ENCODE measurements at regions not wholly inside any gene's neighbourhood (a gene's known extent, or its start where the extent isn't known, plus 50 kb on each side); places are given as distances from the start of the nearest gene placed in this dataset.
"Not testable (repeated sequence)": the region's sequence is repeated elsewhere in the genome, so short reads cannot be mapped to it uniquely, and the experiment has no call there.

DNA sequence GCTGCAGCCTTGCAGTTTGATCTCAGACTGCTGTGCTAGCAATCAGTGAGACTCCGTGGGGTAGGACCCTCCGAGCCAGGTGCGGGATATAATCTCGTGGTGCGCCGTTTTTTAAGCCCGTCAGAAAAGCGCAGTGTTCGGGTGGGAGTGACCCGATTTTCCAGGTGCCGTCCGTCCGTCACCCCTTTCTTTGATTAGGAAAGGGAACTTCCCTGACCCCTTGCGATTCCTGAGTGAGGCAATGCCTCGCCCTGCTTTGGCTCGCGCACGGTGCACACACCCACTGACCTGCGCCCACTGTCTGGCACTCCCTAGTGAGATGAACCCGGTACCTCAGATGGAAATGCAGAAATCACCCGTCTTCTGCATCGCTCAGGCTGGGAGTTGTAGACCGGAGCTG is 203.2 kb downstream of the SNCAIP start:
- H3K4me1 Mint-ChIP-seq (ENCODE audit: low read depth); H3K27ac Mint-ChIP-seq; H3K36me3 Mint-ChIP-seq (ENCODE audit: insufficient read depth in 2 of 2); DNase-seq; ATAC-seq (replicated peaks in 1 of 2); H3K4me3 Mint-ChIP-seq; H3K9me3 Mint-ChIP-seq; H3K27me3 Mint-ChIP-seq (ENCODE audit: low read depth): not testable (repeated sequence)

DNA sequence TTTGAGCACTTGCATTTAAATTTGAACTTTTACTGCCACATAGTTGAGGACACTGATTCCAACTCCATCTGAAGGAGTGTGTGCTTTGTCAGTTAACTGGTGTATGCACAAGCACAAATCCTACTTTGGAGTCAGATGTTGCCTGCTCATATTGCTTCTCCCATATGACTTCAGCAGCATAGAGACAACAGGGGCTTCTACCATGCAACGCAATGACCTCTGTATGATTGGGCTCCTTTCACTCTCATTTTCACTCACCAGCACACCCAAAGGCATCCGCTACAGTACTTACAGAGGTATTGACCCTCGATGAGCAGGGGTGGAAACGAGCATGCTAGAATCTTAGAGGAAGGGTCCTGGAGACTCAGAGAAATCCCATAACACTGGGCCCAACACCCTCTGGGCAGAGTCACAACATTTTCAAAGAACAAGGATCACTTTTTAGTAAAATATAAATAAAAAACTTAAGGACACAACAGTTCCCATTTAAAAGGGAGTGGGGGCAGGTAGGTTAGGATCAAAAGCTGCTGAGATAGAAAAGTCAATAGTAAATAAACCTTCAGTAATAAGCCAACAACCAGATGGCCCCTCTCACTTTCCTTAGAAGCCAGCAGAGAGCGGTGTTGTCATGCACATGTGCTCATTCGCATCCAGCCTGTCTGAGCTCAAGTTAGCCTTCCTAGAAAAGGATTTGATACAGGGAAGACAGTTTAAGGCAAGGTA is 203.8 kb downstream of the SNCAIP start:
- no peak overlapping the region for H3K27ac Mint-ChIP-seq
- no peak overlapping the region for H3K4me3 Mint-ChIP-seq
- peaks cover 0 to 4% of the 10 kb centered on the region in 2 donors for H3K9me3 Mint-ChIP-seq
- H3K36me3 Mint-ChIP-seq (ENCODE audit: insufficient read depth in 2 of 2): no peaks in the 10 kb centered on the region
- H3K27me3 Mint-ChIP-seq (ENCODE audit: low read depth): no peaks in the 10 kb centered on the region
- ATAC-seq (replicated peaks in 1 of 2) (no peak), DNase-seq (no peak)
- H3K4me1 Mint-ChIP-seq (ENCODE audit: low read depth): no peaks in the 10 kb centered on the region

DNA sequence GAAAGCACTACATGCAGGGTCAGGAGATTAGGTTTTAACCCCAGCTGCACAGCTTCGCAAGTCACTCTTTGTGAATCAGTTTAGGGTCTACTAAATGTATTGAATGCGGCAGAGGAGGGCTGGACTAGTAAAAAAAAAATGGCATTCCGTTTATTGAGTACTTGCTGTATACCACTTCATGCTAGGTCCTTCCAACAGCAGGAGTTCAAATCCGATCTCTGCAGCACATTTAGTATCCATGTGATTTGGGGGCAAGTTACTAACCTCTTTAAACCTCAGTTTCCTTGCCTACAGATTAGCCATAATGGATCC is 204.4 kb downstream of the SNCAIP start:
- no peak for ATAC-seq (replicated peaks in 1 of 2)
- no peak overlapping the region for H3K4me3 Mint-ChIP-seq
- no peaks in the 10 kb centered on the region for H3K27me3 Mint-ChIP-seq (ENCODE audit: low read depth)
- no peaks in the 10 kb centered on the region for H3K36me3 Mint-ChIP-seq (ENCODE audit: insufficient read depth in 2 of 2)
- H3K9me3 Mint-ChIP-seq: peaks cover 0 to 4% of the 10 kb centered on the region in 2 donors
- no peak for DNase-seq
- H3K4me1 Mint-ChIP-seq (ENCODE audit: low read depth): no peaks in the 10 kb centered on the region
- H3K27ac Mint-ChIP-seq: no peak overlapping the region

DNA sequence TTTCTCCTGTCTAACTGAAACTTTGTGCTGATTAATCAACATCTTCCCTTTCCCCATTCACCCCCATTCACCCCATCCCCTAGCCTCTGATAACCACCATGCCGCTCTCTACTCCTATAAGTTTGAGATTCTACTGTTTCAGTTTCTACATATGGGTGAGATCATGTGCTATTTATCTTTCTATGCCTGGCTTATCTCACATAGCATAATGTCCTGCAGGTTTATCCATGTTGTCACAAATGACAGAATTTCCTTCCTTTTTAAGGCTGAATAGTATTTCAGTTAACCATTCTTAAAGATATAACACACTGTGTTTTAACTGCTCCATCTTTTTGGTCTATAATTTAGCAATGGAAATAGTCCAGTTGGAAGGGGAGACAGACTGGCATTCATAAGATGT is 205.1 kb downstream of the SNCAIP start:
- H3K27me3 Mint-ChIP-seq (ENCODE audit: low read depth): no peaks in the 10 kb centered on the region
- H3K4me1 Mint-ChIP-seq (ENCODE audit: low read depth): no peaks in the 10 kb centered on the region

DNA sequence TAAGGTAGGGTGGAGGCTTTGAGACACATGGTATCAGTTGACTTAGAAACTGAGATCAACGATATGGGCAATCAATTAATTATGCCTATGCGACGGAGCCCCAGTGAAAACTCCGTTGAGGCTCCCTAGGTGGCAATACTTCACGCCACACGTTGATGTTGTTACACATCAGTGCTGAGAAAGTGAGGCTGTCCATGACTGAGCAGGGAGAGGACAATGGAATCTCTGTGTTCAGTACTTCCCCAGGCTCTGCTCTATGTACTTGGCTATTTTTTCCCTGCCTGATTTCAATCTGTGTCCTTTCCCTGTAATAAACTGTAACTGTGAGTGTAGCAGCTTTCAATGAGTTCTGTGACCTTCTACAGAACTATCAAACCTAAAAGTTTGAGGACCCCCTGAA is 211.7 kb downstream of the SNCAIP start:
- H3K27me3 Mint-ChIP-seq (ENCODE audit: low read depth): no peaks in the 10 kb centered on the region
- H3K36me3 Mint-ChIP-seq (ENCODE audit: insufficient read depth in 2 of 2): no peaks in the 10 kb centered on the region
- ATAC-seq (replicated peaks in 1 of 2) (no peak), DNase-seq (no peak)
- no peak overlapping the region for H3K27ac Mint-ChIP-seq
- H3K4me1 Mint-ChIP-seq (ENCODE audit: low read depth): no peaks in the 10 kb centered on the region
- H3K9me3 Mint-ChIP-seq: peaks cover 0 to 5% of the 10 kb centered on the region in 2 donors
- H3K4me3 Mint-ChIP-seq: no peak overlapping the region

More for the DNA sequence above, 205.1 kb downstream of the SNCAIP start:
- DNase-seq (no peak), ATAC-seq (replicated peaks in 1 of 2) (no peak)
- no peak overlapping the region for H3K4me3 Mint-ChIP-seq
- no peaks in the 10 kb centered on the region for H3K36me3 Mint-ChIP-seq (ENCODE audit: insufficient read depth in 2 of 2)
- peaks cover 0 to 4% of the 10 kb centered on the region in 2 donors for H3K9me3 Mint-ChIP-seq
- H3K27ac Mint-ChIP-seq: no peak overlapping the region

DNA sequence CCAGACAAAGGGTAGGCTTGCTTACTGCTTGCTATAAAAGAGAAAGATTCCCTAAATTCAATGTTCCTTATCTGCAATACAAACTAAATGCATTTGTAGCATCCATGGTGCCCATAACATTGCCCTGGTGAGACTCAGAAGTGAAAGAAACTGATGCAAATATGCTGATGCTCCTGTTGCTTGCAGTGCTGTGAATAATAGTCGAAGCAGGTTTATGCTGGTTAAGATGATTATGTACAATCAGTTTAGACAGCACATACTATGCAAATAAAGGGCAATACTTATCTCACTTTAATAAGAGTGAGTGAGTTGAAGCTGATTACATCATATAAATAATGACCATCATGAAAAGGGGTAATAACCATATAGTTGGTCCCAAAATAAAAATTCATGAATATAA is 215.5 kb downstream of the SNCAIP start:
- no peaks in the 10 kb centered on the region for H3K27me3 Mint-ChIP-seq (ENCODE audit: low read depth)
- H3K9me3 Mint-ChIP-seq: peaks cover 0 to 3% of the 10 kb centered on the region in 2 donors
- H3K27ac Mint-ChIP-seq: no peak overlapping the region
- H3K36me3 Mint-ChIP-seq (ENCODE audit: insufficient read depth in 2 of 2): no peaks in the 10 kb centered on the region
- H3K4me1 Mint-ChIP-seq (ENCODE audit: low read depth): no peaks in the 10 kb centered on the region
- no peak overlapping the region for H3K4me3 Mint-ChIP-seq
- ATAC-seq (replicated peaks in 1 of 2) (no peak), DNase-seq (no peak)

DNA sequence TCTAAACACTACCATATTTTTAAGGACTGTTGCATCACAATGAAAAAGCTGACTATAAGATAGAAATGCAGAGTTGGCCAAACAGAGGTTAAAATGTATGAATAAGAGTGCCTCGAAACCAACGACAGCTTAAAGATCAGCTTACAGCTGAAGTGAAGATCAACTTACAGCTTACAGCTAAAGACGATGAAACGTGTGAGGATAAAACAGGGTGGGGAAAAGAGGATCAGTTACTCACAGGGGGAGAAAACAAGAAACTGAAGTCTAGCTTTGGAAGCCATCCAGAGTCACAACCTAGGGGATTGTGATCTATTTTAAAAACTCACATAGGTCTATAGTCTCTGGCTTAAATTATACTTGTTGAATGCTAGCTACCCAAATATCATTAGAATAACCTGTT is 220.0 kb downstream of the SNCAIP start:
- no peak overlapping the region for H3K4me3 Mint-ChIP-seq
- H3K27ac Mint-ChIP-seq: no peak overlapping the region
- no peaks in the 10 kb centered on the region for H3K27me3 Mint-ChIP-seq (ENCODE audit: low read depth)
- H3K4me1 Mint-ChIP-seq (ENCODE audit: low read depth): no peaks in the 10 kb centered on the region
- DNase-seq (no peak), ATAC-seq (replicated peaks in 1 of 2) (no peak)
- no peaks in the 10 kb centered on the region for H3K36me3 Mint-ChIP-seq (ENCODE audit: insufficient read depth in 2 of 2)
- peaks cover 1 to 2% of the 10 kb centered on the region in 2 donors for H3K9me3 Mint-ChIP-seq

DNA sequence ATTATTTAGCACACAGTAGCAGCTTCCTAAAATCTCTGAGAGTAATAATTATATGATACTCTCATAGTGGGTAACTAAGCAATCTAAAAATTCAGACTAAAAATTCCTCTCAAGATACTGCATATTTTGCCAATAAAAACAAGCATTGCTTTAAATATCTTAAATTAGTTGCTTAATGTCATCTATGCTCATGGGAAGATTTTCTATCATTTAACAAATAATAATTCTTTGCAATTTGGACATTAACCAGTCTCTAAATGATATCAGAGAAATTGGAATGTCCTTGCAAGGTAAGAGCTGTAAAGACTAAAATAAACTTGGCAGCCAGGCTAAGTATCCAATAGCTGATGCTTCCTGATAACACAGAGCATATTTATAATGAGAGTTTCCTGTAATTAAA is 221.8 kb downstream of the SNCAIP start:
- H3K27ac Mint-ChIP-seq: no peak overlapping the region
- no peak overlapping the region for H3K4me3 Mint-ChIP-seq
- peaks cover 1 to 2% of the 10 kb centered on the region in 2 donors for H3K9me3 Mint-ChIP-seq
- DNase-seq (no peak), ATAC-seq (replicated peaks in 1 of 2) (no peak)
- no peaks in the 10 kb centered on the region for H3K36me3 Mint-ChIP-seq (ENCODE audit: insufficient read depth in 2 of 2)
- H3K27me3 Mint-ChIP-seq (ENCODE audit: low read depth): no peaks in the 10 kb centered on the region
- H3K4me1 Mint-ChIP-seq (ENCODE audit: low read depth): no peaks in the 10 kb centered on the region

DNA sequence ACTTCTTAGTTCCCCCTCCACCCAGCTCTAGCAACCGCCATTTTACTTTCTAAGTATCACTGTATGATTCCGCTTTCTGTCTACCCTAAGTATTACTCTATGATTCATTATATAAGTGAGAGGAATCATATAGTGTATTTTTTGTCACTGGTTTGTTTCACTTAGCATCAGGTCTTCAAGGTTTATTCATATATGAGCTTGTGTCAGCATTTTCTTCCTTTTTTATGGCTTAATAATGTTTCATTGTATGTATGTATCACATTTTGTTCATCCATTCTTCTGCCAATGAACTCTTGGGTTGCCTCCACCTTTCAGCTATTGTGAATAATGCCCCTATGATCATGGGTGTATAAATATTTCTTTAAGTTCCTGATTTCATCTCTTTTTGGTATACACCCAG is 222.8 kb downstream of the SNCAIP start:
- no peaks in the 10 kb centered on the region for H3K36me3 Mint-ChIP-seq (ENCODE audit: insufficient read depth in 2 of 2)
- H3K27ac Mint-ChIP-seq: no peak overlapping the region
- no peaks in the 10 kb centered on the region for H3K27me3 Mint-ChIP-seq (ENCODE audit: low read depth)
- DNase-seq: no peak
- no peak overlapping the region for H3K4me3 Mint-ChIP-seq
- no peaks in the 10 kb centered on the region for H3K4me1 Mint-ChIP-seq (ENCODE audit: low read depth)
- peaks cover 1 to 2% of the 10 kb centered on the region in 2 donors for H3K9me3 Mint-ChIP-seq
- no peak for ATAC-seq (replicated peaks in 1 of 2)

DNA sequence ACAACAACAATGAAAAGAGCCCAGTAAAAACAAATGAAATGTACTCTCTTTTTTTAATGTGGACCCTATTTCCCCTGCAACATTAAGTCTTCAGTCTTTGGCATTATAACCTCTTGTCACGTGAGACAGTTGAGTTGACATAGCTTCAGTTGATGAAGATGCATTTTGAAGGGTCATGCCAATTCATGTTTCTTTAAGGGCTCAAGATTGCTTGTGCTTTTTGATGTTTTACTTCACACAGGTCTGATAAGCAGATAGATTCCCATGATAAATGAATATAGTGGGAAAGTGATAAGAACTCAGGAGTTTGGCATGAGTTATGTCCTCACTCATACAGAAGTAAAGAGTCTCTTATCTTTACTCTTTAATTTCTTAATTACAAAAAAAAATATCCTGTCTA is 229.4 kb downstream of the SNCAIP start:
- Mint-ChIP-seq H3K36me3 (ENCODE audit: insufficient read depth in 2 of 2) (no peaks in the 10 kb centered on the region), H3K27me3 (ENCODE audit: low read depth) (peaks cover 6% of the 10 kb centered on the region), H3K27ac (no peak overlapping the region), H3K9me3 (peaks cover 2 to 7% of the 10 kb centered on the region in 2 donors), H3K4me3 (no peak overlapping the region), H3K4me1 (ENCODE audit: low read depth) (no peaks in the 10 kb centered on the region)
- ATAC-seq (replicated peaks in 1 of 2) (no peak), DNase-seq (no peak)

DNA sequence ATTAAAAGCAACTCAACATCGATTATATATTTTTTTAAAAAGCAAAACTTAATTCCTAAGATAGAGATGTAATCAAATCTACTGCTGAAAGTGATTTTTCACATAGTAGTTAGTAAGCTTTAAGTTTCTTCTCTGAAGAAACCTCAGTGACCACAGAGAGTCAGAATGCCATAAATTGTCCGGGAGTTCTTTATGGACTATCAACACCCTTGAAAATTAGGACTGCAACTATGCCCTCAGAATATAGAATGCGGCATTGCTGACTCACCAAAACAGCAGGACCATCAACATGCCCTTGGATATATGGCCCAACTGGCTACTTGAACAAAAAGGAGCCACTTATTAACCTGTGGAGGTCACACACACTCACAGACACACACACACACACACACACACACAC is 228.9 kb upstream of the SNX2 start:
- ATAC-seq (replicated peaks in 1 of 2) (no peak), DNase-seq (no peak)
- Mint-ChIP-seq H3K9me3 (peaks cover 2 to 10% of the 10 kb centered on the region in 2 donors), H3K27me3 (ENCODE audit: low read depth) (peaks cover 6% of the 10 kb centered on the region), H3K4me3 (no peak overlapping the region), H3K27ac (no peak overlapping the region), H3K36me3 (ENCODE audit: insufficient read depth in 2 of 2) (no peaks in the 10 kb centered on the region), H3K4me1 (ENCODE audit: low read depth) (no peaks in the 10 kb centered on the region)

DNA sequence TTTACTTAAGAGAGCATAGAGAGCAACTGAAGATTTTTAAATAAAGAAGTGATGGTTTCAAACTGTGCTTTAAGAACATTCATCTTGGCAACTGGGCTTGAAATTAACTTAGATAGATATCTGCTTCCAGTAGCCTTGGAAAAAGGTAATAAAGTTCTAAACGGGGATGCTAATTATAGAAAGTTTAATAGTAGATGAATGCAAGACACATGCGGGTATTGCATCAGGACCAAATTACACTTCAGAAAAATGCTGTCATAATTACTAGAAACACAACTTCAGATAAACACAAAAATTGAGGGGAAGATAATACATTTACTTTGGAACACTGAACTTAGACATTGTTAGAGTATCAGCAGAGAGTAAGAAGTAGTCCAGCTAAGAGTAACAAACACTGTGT is 227.7 kb upstream of the SNX2 start:
- ATAC-seq (replicated peaks in 1 of 2): no peak
- Mint-ChIP-seq H3K27ac (no peak overlapping the region), H3K4me3 (no peak overlapping the region)

DNA sequence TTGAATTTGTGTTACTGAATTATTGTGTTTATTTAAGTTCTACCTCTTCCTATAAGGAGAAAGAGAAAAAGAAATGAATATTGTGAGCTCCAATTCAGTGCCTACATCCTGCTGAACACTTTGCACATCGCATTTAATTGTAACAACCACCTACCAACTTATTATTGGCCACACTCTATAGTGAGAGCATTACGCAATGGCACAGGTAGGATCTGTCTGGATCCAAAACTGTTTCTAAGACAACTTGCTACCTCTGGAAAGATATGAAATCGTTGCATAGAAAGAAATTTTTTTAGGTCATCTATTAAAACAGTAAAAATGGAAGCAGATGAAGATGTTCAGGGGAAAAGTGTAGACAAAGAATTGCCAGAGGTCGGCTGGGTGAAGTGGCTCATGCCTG is 227.2 kb upstream of the SNX2 start:
- H3K9me3 Mint-ChIP-seq: peaks cover 0 to 7% of the 10 kb centered on the region in 2 donors
- ATAC-seq (replicated peaks in 1 of 2) (no peak), DNase-seq (no peak)
- H3K4me3 Mint-ChIP-seq: no peak overlapping the region
- no peak overlapping the region for H3K27ac Mint-ChIP-seq
- H3K4me1 Mint-ChIP-seq (ENCODE audit: low read depth): no peaks in the 10 kb centered on the region
- H3K27me3 Mint-ChIP-seq (ENCODE audit: low read depth): no peaks in the 10 kb centered on the region
- no peaks in the 10 kb centered on the region for H3K36me3 Mint-ChIP-seq (ENCODE audit: insufficient read depth in 2 of 2)

More for the DNA sequence above, 227.7 kb upstream of the SNX2 start:
- Mint-ChIP-seq H3K27me3 (ENCODE audit: low read depth) (peaks cover 3% of the 10 kb centered on the region), H3K9me3 (peaks cover 1 to 9% of the 10 kb centered on the region in 2 donors), H3K4me1 (ENCODE audit: low read depth) (no peaks in the 10 kb centered on the region), H3K36me3 (ENCODE audit: insufficient read depth in 2 of 2) (no peaks in the 10 kb centered on the region)
- DNase-seq: no peak

DNA sequence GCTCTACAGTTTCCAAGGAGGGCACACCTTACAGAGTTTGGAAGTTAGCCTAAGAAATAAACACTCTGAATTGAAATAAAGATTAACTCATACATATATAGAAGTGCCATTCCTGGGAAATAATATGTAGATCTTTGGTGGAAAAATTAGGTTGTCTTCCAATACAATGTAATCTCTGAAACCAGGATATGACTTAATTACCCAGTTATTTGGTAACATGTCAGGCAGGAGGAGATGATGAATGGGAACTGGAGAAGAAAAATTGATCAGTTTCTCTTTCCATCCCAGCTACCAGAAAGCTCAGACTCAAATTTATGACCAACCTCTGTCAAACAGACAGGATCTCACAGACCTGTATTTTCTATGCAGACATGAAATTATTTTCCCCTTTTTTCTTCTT is 215.2 kb upstream of the SNX2 start:
- Mint-ChIP-seq H3K4me3 (no peak overlapping the region), H3K36me3 (ENCODE audit: insufficient read depth in 2 of 2) (no peaks in the 10 kb centered on the region), H3K4me1 (ENCODE audit: low read depth) (no peaks in the 10 kb centered on the region), H3K27me3 (ENCODE audit: low read depth) (no peaks in the 10 kb centered on the region), H3K9me3 (no peaks in the 10 kb centered on the region), H3K27ac (no peak overlapping the region)
- ATAC-seq (replicated peaks in 1 of 2) (no peak), DNase-seq (no peak)

Measured in activated T-cell treated with anti-CD3 and anti-CD28 coated beads, Interleukin-2, amount 50 U/mL, for 72 hours (primary cell).